A549 (cell line): ENCODE measurements at regions not wholly inside any gene's neighbourhood (a gene's known extent, or its start where the extent isn't known, plus 50 kb on each side); places are given as distances from the start of the nearest gene placed in this dataset.

ENCODE experiments used
- ATAC-seq, 2 experiments: fragments of 200-7000 bp in 1 of 2; fragments of >200 bp in 1 of 2; cut with Nextera tagmentation in 1 of 2; cut with Tn5 transposase in 1 of 2; 3 replicates each; pipeline versions ENCODE4 v1.8.0 to v1.9.1; 2018 to 2020; ENCODE audit warnings: mild to moderate bottlenecking in 1 of 2, moderate library complexity in 1 of 2
- CTCF ChIA-PET: fragments of 300-600 bp; sonication (Branson Sonifier 250); formaldehyde crosslinking; extraction: SDS; loops from one replicate; lab custom pipeline; 2021; ENCODE audit warnings: antibody characterized with exemption, inconsistent platforms; lab: Yijun Ruan, JAX
- POLR2A ChIA-PET: fragments of 350-600 bp; formaldehyde crosslinking; extraction: SDS; loops from one replicate; lab custom pipeline; 2021; ENCODE audit warnings: antibody characterized with exemption, inconsistent platforms; lab: Yijun Ruan, JAX
- DNase-seq, 2 experiments: peaks; one replicate each; pipeline versions ENCODE4 v3.0.0 to v3.0.0-alpha.2; 2011 to 2016; ENCODE audit warnings: low read depth in 1 of 2, low spot score in 1 of 2
- FAIRE-seq: peaks from 2 replicates; lab custom pipeline; 2011; peaks lifted over from hg19 to GRCh38; lab: Jason Lieb, UNC
- H3K27ac ChIP-seq, 2 experiments: fragments of >200 bp; sonication (Bioruptor Twin); formaldehyde crosslinking; 3 replicates each; pipeline ENCODE4 v1.5.1; 2016 to 2017
- H3K4me1 ChIP-seq: fragments of >200 bp; sonication (Bioruptor Twin); formaldehyde crosslinking; 3 replicates; pipeline ENCODE4 v1.6.1; 2016
- H3K4me2 ChIP-seq: fragments of >200 bp; sonication (Bioruptor Twin); formaldehyde crosslinking; 3 replicates; pipeline ENCODE4 v1.6.1; 2016
- H3K4me3 ChIP-seq: fragments of >200 bp; sonication (Bioruptor Twin); formaldehyde crosslinking; 3 replicates; pipeline ENCODE4 v1.5.1; 2016
- H3K9me3 ChIP-seq: fragments of >200 bp; sonication (Bioruptor Twin); formaldehyde crosslinking; 3 replicates; pipeline ENCODE4 v1.6.1; 2016
- CBX8 ChIP-seq: fragments of 200-600 bp; sonication (generic); IDR thresholded peaks from 2 replicates; pipeline ENCODE4 v1.6.1; 2016
- EHMT2 ChIP-seq: fragments of 200-600 bp; sonication (generic); IDR thresholded peaks from 2 replicates; pipeline ENCODE4 v1.6.1; 2016; ENCODE audit warnings: antibody characterized with exemption, low read depth, mild to moderate bottlenecking, moderate library complexity
- EP300 ChIP-seq, 2 experiments: fragments of >200 bp; sonication (Bioruptor Twin); formaldehyde crosslinking; IDR thresholded peaks; 2 replicates in 1 of 2; 3 replicates in 1 of 2; pipeline ENCODE4 v1.6.1; 2016 to 2017
- FOSB ChIP-seq: fragments of 250-450 bp; sonication (Bioruptor Pico); IDR thresholded peaks from 2 replicates; pipeline ENCODE4 v1.5.0; 2020; ENCODE audit warnings: mild to moderate bottlenecking, moderate library complexity
- FOSL2 ChIP-seq, 2 experiments: fragments of 450-650 bp in 1 of 2; fragments of >200 bp in 1 of 2; sonication (Bioruptor Twin) in 1 of 2; formaldehyde crosslinking; IDR thresholded peaks; 2 replicates each; pipeline versions ENCODE4 v1.5.0 to v1.6.1; 2016 to 2020; ENCODE audit warnings: mild to moderate bottlenecking in 1 of 2, moderate library complexity in 1 of 2
- HDAC2 ChIP-seq: fragments of 200-600 bp; sonication (generic); IDR thresholded peaks from 2 replicates; pipeline ENCODE4 v1.6.1; 2016
- HES2 ChIP-seq: fragments of >200 bp; sonication (Bioruptor Twin); formaldehyde crosslinking; IDR thresholded peaks from 2 replicates; pipeline ENCODE4 v1.6.1; 2016
- HEYL ChIP-seq: fragments of 250-450 bp; sonication (Bioruptor Pico); IDR thresholded peaks from 2 replicates; pipeline ENCODE4 v1.8.0; 2021; ENCODE audit warnings: mild to moderate bottlenecking, moderate library complexity
- HMGXB4 ChIP-seq: fragments of 250-450 bp; sonication (Bioruptor Pico); IDR thresholded peaks from 2 replicates; pipeline ENCODE4 v1.5.0; 2021; ENCODE audit warnings: mild to moderate bottlenecking, moderate library complexity, borderline replicate concordance
- HOXA7 ChIP-seq: fragments of 250-450 bp; sonication (Bioruptor Pico); IDR thresholded peaks from 2 replicates; pipeline ENCODE4 v1.5.0; 2020; ENCODE audit warnings: mild to moderate bottlenecking, moderate library complexity
- HOXB13 ChIP-seq: fragments of 250-450 bp; sonication (Bioruptor Pico); IDR thresholded peaks from 2 replicates; pipeline ENCODE4 v1.5.0; 2020; ENCODE audit warnings: low read depth, mild to moderate bottlenecking, moderate library complexity
- HOXB5 ChIP-seq: fragments of 250-450 bp; sonication (Bioruptor Pico); IDR thresholded peaks from 2 replicates; pipeline ENCODE4 v1.5.0; 2020; ENCODE audit warnings: mild to moderate bottlenecking, moderate library complexity
- KDM1A ChIP-seq: fragments of 200-600 bp; sonication (generic); IDR thresholded peaks from 2 replicates; pipeline ENCODE4 v1.6.1; 2016; ENCODE audit warnings: low read depth, mild to moderate bottlenecking
- MAFK ChIP-seq: fragments of 450-650 bp; IDR thresholded peaks from 2 replicates; pipeline ENCODE4 v1.6.1; 2014; ENCODE audit not compliant: partially characterized antibody
- MAX ChIP-seq: IDR thresholded peaks from 2 replicates; pipeline ENCODE4 v1.6.1; 2012
- MAZ ChIP-seq: fragments of 150-350 bp; IDR thresholded peaks from 2 replicates; pipeline ENCODE4 v1.6.1; 2014; ENCODE audit warnings: antibody characterized with exemption, low read depth, low read length, borderline replicate concordance
- NPAS2 ChIP-seq: fragments of 250-450 bp; sonication (Bioruptor Pico); IDR thresholded peaks from 2 replicates; pipeline ENCODE4 v1.8.0; 2022; ENCODE audit warnings: mild to moderate bottlenecking, moderate library complexity, borderline replicate concordance
- RCOR1 ChIP-seq: fragments of 150-350 bp; IDR thresholded peaks from 2 replicates; pipeline ENCODE4 v1.6.1; 2014; ENCODE audit warnings: antibody characterized with exemption, low read length, low read depth
- TFCP2L1 ChIP-seq: fragments of 250-450 bp; sonication (Bioruptor Pico); IDR thresholded peaks from 2 replicates; pipeline ENCODE4 v1.5.0; 2021; ENCODE audit warnings: mild to moderate bottlenecking
- USF2 ChIP-seq: fragments of 450-650 bp; IDR thresholded peaks from 2 replicates; pipeline ENCODE4 v1.6.1; 2014; ENCODE audit warnings: antibody characterized with exemption
- ZFP36 ChIP-seq: fragments of 450-650 bp; IDR thresholded peaks from 2 replicates; pipeline ENCODE4 v1.6.1; 2014; ENCODE audit warnings: borderline replicate concordance; ENCODE audit not compliant: partially characterized antibody
- ZSCAN20 ChIP-seq: fragments of 250-450 bp; sonication (Bioruptor Pico); IDR thresholded peaks from 2 replicates; pipeline ENCODE4 v1.8.0; 2022; ENCODE audit warnings: mild to moderate bottlenecking, moderate library complexity
- WGBS: methylation state at CpG from one replicate; pipeline ENCODE4 v1.1.6; 2017; ENCODE audit errors: missing lambda C conversion rate; 5-methylcytosine and 5-hydroxymethylcytosine counted together

GRCh38 chr5:38752622-38753021, 93.2 kb upstream of the OSMR start:
- ATAC-seq = no peak
- WGBS = 65% methylated on average over 4 of the region's 4 CpGs
- Histone ChIP-seq H3K27ac (no peak overlapping the region), H3K4me3 (no peak overlapping the region), H3K4me2 (no peak overlapping the region), H3K4me1 (peaks cover 17% of the 10 kb centered on the region), H3K9me3 (no peaks in the 10 kb centered on the region)
- CTCF ChIA-PET = interaction anchor here (1.5 to 2.2 kb wide), 3 partner anchors 13 to 311 kb away, joined by 3 to 8 read pairs (median 7); no protein-coding TSS in a partner anchor
- FAIRE-seq = no peak
- TF ChIP-seq MAFK = no peak
- TF ChIP-seq EP300 (IDR thresholded peaks at IDR 0.05) = no peak
- TF ChIP-seq ZFP36 = no peak
- no peak for TF ChIP-seq KDM1A
- POLR2A ChIA-PET = no interaction called here
- no peak for DNase-seq

DNA sequence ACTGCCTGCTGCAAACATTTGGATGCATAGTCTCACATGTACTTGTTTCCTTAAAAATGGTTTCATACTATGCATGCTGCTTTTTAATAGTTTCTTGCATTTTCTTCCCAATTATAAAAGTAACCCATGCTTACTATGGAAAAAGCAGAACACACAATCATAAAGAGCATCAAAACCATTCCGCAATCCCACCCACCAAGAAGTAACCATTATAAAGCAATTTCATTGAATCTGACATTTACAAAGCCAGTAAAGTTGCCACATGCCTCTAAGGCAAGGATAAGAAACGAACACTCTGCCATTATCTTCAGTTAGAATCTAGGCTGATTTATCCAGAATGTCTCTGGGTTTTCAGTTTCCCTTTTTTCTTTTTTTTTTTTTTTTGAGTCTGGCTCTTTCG, 92.7 kb upstream of the OSMR start:
- H3K4me1 ChIP-seq = peaks cover 17% of the 10 kb centered on the region
- ATAC-seq (no peak), FAIRE-seq (no peak), DNase-seq (no peak)
- POLR2A ChIA-PET = no interaction called here
- TF ChIP-seq HDAC2 (no peak), KDM1A (no peak), HMGXB4 (no peak), EP300 (IDR thresholded peaks at IDR 0.05) (no peak), HEYL (CRISPR knock-in tag) (no peak), EHMT2 (no peak), CBX8 (no peak), HOXB5 (CRISPR knock-in tag) (no peak), TFCP2L1 (no peak), RCOR1 (no peak), HOXA7 (CRISPR knock-in tag) (no peak)
- no peak overlapping the region for H3K4me3 ChIP-seq
- CTCF ChIA-PET = interaction anchor here (0.8 to 2.6 kb wide), 4 partner anchors 12 to 311 kb away, joined by 3 to 8 read pairs (median 6); no protein-coding TSS in a partner anchor
- WGBS = 65% methylated on average over 3 of the region's 3 CpGs
- H3K9me3 ChIP-seq = no peaks in the 10 kb centered on the region
- no peak overlapping the region for H3K27ac ChIP-seq
- no peak overlapping the region for H3K4me2 ChIP-seq

GRCh38 chr5:38753776-38754175, 92.0 kb upstream of the OSMR start:
- WGBS = 68% methylated on average over 5 of the region's 5 CpGs
- H3K4me3 ChIP-seq = no peak overlapping the region
- peaks cover 17% of the 10 kb centered on the region for H3K4me1 ChIP-seq
- POLR2A ChIA-PET = no interaction called here
- ATAC-seq = no peak
- no peak for DNase-seq
- no peak for FAIRE-seq
- H3K4me2 ChIP-seq = no peak overlapping the region
- TF ChIP-seq MAZ = no peak
- H3K27ac ChIP-seq = no peak overlapping the region
- H3K9me3 ChIP-seq = no peaks in the 10 kb centered on the region
- CTCF ChIA-PET = interaction anchor here (0.8 to 2.6 kb wide), 3 partner anchors 16 to 312 kb away, joined by 3 to 8 read pairs (median 4); no protein-coding TSS in a partner anchor

- Histone ChIP-seq H3K9me3 (no peaks in the 10 kb centered on the region), H3K27ac (no peak overlapping the region), H3K4me2 (peak overlapping the region; percentile 36; the same call in 2 of the 3 replicates), H3K4me3 (no peak overlapping the region), H3K4me1 (peaks cover 17% of the 10 kb centered on the region)
- DNase-seq = no peak
- 20% methylated on average over 2 of the region's 2 CpGs for WGBS
- FAIRE-seq = no peak
- ChIA-PET POLR2A (no interaction called here), CTCF (interaction anchor here (0.6 to 2.6 kb wide), 4 partner anchors 18 to 1341 kb away, joined by 3 to 8 read pairs (median 4); no protein-coding TSS in a partner anchor)
- ATAC-seq = peak; percentile 61 to 68; a peak in 5 of 6 replicates
- TF ChIP-seq MAX (no peak), ZFP36 (no peak), HOXB5 (CRISPR knock-in tag) (no peak), FOSB (no peak), RCOR1 (no peak), USF2 (no peak), HMGXB4 (no peak), HDAC2 (no peak), NPAS2 (CRISPR knock-in tag) (no peak), MAFK (no peak), HES2 (no peak), HOXA7 (CRISPR knock-in tag) (no peak), HOXB13 (CRISPR knock-in tag) (no peak), ZSCAN20 (no peak), FOSL2 (IDR thresholded peaks at IDR 0.05) (no peak), FOSL2 (CRISPR knock-in tag; IDR thresholded peaks at IDR 0.05) (no peak)
Observed at GRCh38 chr5:38755181-38755580, 90.6 kb upstream of the OSMR start.
